Liver (tissue), 7 donors: ENCODE measurements at regions not wholly inside any gene's neighbourhood (a gene's known extent, or its start where the extent isn't known, plus 50 kb on each side); places are given as distances from the start of the nearest gene placed in this dataset.

Experiments used
- DNase-seq: peaks from one replicate; pipeline ENCODE4 v3.0.0-alpha.2; 2017; ENCODE audit warnings: low spot score
- H3K27ac ChIP-seq, 2 donors: one replicate each; pipeline ENCODE4 v1.7.0; 2013; ENCODE audit warnings: inconsistent platforms in 2 of 2, low read length in 2 of 2, control low read depth in 1 of 2, low read depth in 1 of 2, mild to moderate bottlenecking in 1 of 2
- H3K27me3 ChIP-seq, 4 donors: one replicate each; pipeline versions ENCODE4 v1.6.1 to v1.7.0; 2013; ENCODE audit warnings: low read length in 3 of 4, inconsistent platforms in 1 of 4, mild to moderate bottlenecking in 1 of 4, moderate library complexity in 1 of 4; ENCODE audit not compliant: control insufficient read depth in 4 of 4, insufficient read depth in 4 of 4
- H3K36me3 ChIP-seq, 4 donors: one replicate each; pipeline versions ENCODE4 v1.6.1 to v1.7.0; 2013; ENCODE audit warnings: low read length in 3 of 4, mild to moderate bottlenecking in 3 of 4, low read depth in 1 of 4, moderate library complexity in 1 of 4; ENCODE audit not compliant: control insufficient read depth in 4 of 4, insufficient read depth in 3 of 4
- H3K4me1 ChIP-seq, 4 donors: one replicate each; pipeline versions ENCODE4 v1.6.1 to v1.7.0; 2013; ENCODE audit warnings: low read length in 3 of 4, mild to moderate bottlenecking in 3 of 4, moderate library complexity in 1 of 4; ENCODE audit not compliant: control insufficient read depth in 4 of 4, insufficient read depth in 4 of 4
- H3K4me3 ChIP-seq, 3 donors: one replicate each; pipeline versions ENCODE4 v1.6.1 to v1.7.0; 2013; ENCODE audit warnings: low read length in 3 of 3, control low read depth in 1 of 3, low read depth in 1 of 3, mild to moderate bottlenecking in 1 of 3
- H3K9ac ChIP-seq, 2 donors: one replicate each; pipeline ENCODE4 v1.7.0; 2013; ENCODE audit warnings: low read length in 2 of 2, mild to moderate bottlenecking in 2 of 2, moderate library complexity in 2 of 2, control low read depth in 1 of 2, low read depth in 1 of 2
- H3K9me3 ChIP-seq, 4 donors: one replicate each; pipeline versions ENCODE4 v1.6.1 to v1.7.0; 2013; ENCODE audit warnings: low read length in 3 of 4; ENCODE audit not compliant: control insufficient read depth in 4 of 4
- ATF3 ChIP-seq: IDR thresholded peaks from 2 replicates; pipeline ENCODE4 v1.6.1; 2016; ENCODE audit warnings: antibody characterized with exemption
- EGR1 ChIP-seq, 2 donors: IDR thresholded peaks; 2 replicates each; pipeline ENCODE4 v1.6.1; 2016 to 2018; ENCODE audit warnings: antibody characterized with exemption in 2 of 2, low read depth in 2 of 2
- FOXA1 ChIP-seq: IDR thresholded peaks from 2 replicates; pipeline ENCODE4 v1.6.1; 2016; ENCODE audit warnings: antibody characterized with exemption
- FOXA2 ChIP-seq: IDR thresholded peaks from 2 replicates; pipeline ENCODE4 v1.6.1; 2016; ENCODE audit warnings: antibody characterized with exemption
- GABPA ChIP-seq, 2 donors: IDR thresholded peaks in 1 of 2; conservative IDR thresholded peaks in 1 of 2; 2 replicates each; pipeline ENCODE4 v1.6.1; 2016; ENCODE audit warnings: antibody characterized with exemption in 2 of 2, mild to moderate bottlenecking in 1 of 2, moderate library complexity in 1 of 2
- HNF4A ChIP-seq, 2 donors: conservative IDR thresholded peaks; 2 replicates each; pipeline ENCODE4 v1.6.1; 2016; ENCODE audit warnings: antibody characterized with exemption in 2 of 2, mild to moderate bottlenecking in 2 of 2
- HNF4G ChIP-seq: IDR thresholded peaks from 2 replicates; pipeline ENCODE4 v1.6.1; 2016; ENCODE audit warnings: antibody characterized with exemption
- JUND ChIP-seq, 2 donors: IDR thresholded peaks; 2 replicates each; pipeline ENCODE4 v1.6.1; 2016; ENCODE audit warnings: antibody characterized with exemption in 2 of 2
- RAD21 ChIP-seq, 2 donors: IDR thresholded peaks; 2 replicates each; pipeline ENCODE4 v1.6.1; 2016; ENCODE audit warnings: antibody characterized with exemption in 2 of 2, mild to moderate bottlenecking in 2 of 2
- REST ChIP-seq: IDR thresholded peaks from 2 replicates; pipeline ENCODE4 v1.6.1; 2016; ENCODE audit warnings: antibody characterized with exemption, mild to moderate bottlenecking
- RXRA ChIP-seq, 2 donors: IDR thresholded peaks; 2 replicates each; pipeline ENCODE4 v1.6.1; 2017 to 2018; ENCODE audit warnings: antibody characterized with exemption in 2 of 2, mild to moderate bottlenecking in 1 of 2
- SP1 ChIP-seq: IDR thresholded peaks from 2 replicates; pipeline ENCODE4 v1.6.1; 2018; ENCODE audit warnings: antibody characterized with exemption, mild to moderate bottlenecking
- YY1 ChIP-seq: IDR thresholded peaks from 2 replicates; pipeline ENCODE4 v1.6.1; 2016; ENCODE audit warnings: antibody characterized with exemption, mild to moderate bottlenecking
- ZBTB33 ChIP-seq: IDR thresholded peaks from 2 replicates; pipeline ENCODE4 v1.6.1; 2016; ENCODE audit warnings: antibody characterized with exemption
- WGBS: extraction: QIAGEN DNeasy Blood & Tissue Kit; methylation state at CpG from one replicate; pipeline ENCODE4 v1.1.7; 2013; 5-methylcytosine and 5-hydroxymethylcytosine counted together
- donor health status: healthy.
- donor health status: healthy.
- donor health status: healthy.
- donor health status: healthy.

GRCh38 chr6:14726816-14727493, 518.9 kb upstream of the JARID2 start:
- DNase-seq = no peak
- no peaks in the 10 kb centered on the region for H3K9me3 ChIP-seq
- 89% methylated on average over 7 of the region's 7 CpGs for WGBS
- H3K27me3 ChIP-seq = no peaks in the 10 kb centered on the region
- no peak overlapping the region for H3K27ac ChIP-seq
- no peaks in the 10 kb centered on the region for H3K36me3 ChIP-seq
- H3K9ac ChIP-seq = no peak overlapping the region
- H3K4me1 ChIP-seq = peaks cover 0 to under 1% (median 0%) of the 10 kb centered on the region in 4 donors
- no peak overlapping the region for H3K4me3 ChIP-seq
- TF ChIP-seq ZBTB33 (no peak), FOXA2 (no peak), RXRA (IDR thresholded peaks at IDR 0.05) (no peak), YY1 (no peak), SP1 (no peak), RAD21 (IDR thresholded peaks at IDR 0.05) (no peak), REST (no peak), FOXA1 (no peak), GABPA (IDR thresholded peaks at IDR 0.05 in 1 of 2, conservative IDR thresholded peaks at IDR 0.05 in 1 of 2) (no peak), HNF4G (no peak), HNF4A (conservative IDR thresholded peaks at IDR 0.05) (no peak), EGR1 (IDR thresholded peaks at IDR 0.05; ENCODE audit: low read depth in 2 of 2) (no peak), JUND (IDR thresholded peaks at IDR 0.05) (no peak)

GRCh38 chr6:14727494-14728395, 518.1 kb upstream of the JARID2 start:
- WGBS = 84% methylated on average over 7 of the region's 7 CpGs

More at GRCh38 chr6:14727494-14728395, 518.1 kb upstream of the JARID2 start:
- Histone ChIP-seq H3K27me3 (no peaks in the 10 kb centered on the region), H3K9ac (no peak overlapping the region), H3K9me3 (no peaks in the 10 kb centered on the region), H3K4me1 (no peaks in the 10 kb centered on the region), H3K4me3 (no peak overlapping the region), H3K27ac (peak overlapping the region in 1 of 2 donors; percentile 63), H3K36me3 (no peaks in the 10 kb centered on the region)
- DNase-seq = no peak
- TF ChIP-seq ATF3 = no peak
- TF ChIP-seq RXRA (IDR thresholded peaks at IDR 0.05) = peak in 1 of 2 donors; percentile 18
